ENCODE measurements at regions not wholly inside any gene's neighbourhood (a gene's known extent, or its start where the extent isn't known, plus 50 kb on each side); places are given as distances from the start of the nearest gene placed in this dataset.

DNA sequence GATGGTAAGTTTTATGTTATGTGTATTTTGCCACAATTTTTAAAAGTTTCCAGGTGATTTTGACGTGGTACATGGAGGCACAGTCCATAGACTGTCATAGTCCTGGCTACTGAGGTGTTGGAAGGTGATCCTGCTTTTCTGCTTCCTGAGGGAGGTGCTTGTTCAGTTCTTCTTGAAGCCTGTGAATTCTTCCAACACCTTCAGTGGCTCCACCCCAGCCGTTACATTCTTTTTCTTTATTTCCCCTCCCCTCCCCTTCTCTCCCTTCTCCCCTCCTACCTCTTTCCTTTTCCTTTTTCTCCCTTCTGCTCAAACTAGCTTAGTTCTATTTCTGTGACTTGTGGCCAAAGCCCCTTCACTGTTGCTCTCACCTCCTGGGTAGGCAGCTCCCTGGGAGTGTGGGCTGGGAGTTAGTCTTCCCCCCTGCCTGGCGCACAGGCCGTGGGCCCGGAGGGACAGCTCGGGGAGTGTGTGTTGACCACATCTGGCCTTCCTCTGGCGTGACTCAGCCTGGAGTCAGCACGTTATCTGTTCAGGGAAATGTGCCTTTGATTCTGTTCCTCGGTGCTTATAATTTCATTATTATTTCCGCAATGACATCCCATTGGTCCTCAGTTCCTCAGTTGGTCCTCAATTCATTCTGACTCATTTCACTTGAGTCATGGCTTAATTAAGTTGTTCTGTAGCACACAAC, 566.2 kb downstream of the TBC1D22A start:
- no peak for TF ChIP-seq PATZ1 (CRISPR knock-in tag; IDR thresholded peaks at IDR 0.05; ENCODE audit: borderline replicate concordance)
- no peak for TF ChIP-seq ISL1 (CRISPR knock-in tag; IDR thresholded peaks at IDR 0.05)
- no peak for TF ChIP-seq ZNF70 (CRISPR knock-in tag; IDR thresholded peaks at IDR 0.05)
- no peak for TF ChIP-seq ZFP3 (CRISPR knock-in tag; IDR thresholded peaks at IDR 0.05)
- no peak for TF ChIP-seq ESRRG (CRISPR knock-in tag; IDR thresholded peaks at IDR 0.05)
- TF ChIP-seq ZNF565 (CRISPR knock-in tag; conservative IDR thresholded peaks at IDR 0.05; ENCODE audit: low read depth), result no peak
- no peak for TF ChIP-seq OSR1 (CRISPR knock-in tag; IDR thresholded peaks at IDR 0.05)
- no peak for TF ChIP-seq PPARA (CRISPR knock-in tag; IDR thresholded peaks at IDR 0.05; ENCODE audit: borderline replicate concordance)
- no peak for TF ChIP-seq GLIS3 (CRISPR knock-in tag; IDR thresholded peaks at IDR 0.05)
- ATAC-seq, result peak; percentile 57

DNA sequence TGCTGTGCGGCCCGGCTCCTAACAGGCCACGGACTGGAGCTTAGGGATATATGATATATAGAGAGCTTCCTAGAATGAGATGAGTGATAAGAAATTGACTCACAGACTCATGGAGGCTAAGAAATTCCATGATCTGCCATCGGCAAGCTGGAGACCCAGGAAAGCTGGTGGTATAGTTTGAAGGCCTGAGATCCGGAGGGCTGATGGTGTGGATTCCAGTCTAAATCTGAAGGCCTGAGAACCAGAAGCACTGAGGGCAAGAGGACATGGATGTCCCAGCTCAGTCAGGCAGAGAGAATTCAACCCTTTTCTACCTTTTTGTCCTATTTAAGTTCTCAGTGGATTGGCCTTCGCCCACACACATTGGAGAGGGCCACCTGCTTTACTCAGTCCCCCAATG, 564.8 kb downstream of the TBC1D22A start:
- ATAC-seq, result no peak

DNA sequence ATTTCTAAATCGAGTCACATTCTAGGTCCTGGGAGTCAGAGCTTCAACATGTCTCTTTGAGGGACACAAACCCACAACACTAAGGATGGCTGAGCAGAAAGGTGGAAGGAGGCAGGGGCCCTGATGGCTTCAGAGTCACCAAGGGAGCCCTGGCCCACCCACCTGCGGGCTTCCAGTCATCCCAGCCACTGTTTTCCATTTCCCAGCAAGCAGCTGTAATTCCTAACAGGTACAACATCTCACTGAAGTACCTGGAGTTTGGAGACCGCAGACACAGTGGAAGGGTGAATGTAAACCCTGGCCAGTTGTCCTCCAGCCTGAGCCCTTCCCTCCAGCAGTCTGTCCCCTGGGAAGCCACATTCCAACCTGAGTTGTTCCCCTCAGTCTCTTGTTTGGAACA, 562.8 kb downstream of the TBC1D22A start:
- no peak for ATAC-seq
- TF ChIP-seq ZNF8 (CRISPR knock-in tag; IDR thresholded peaks at IDR 0.05), result no peak
- no peak for TF ChIP-seq SNAI2 (CRISPR knock-in tag; IDR thresholded peaks at IDR 0.05)
- no peak for TF ChIP-seq ZNF565 (CRISPR knock-in tag; conservative IDR thresholded peaks at IDR 0.05; ENCODE audit: low read depth)
- TF ChIP-seq OSR1 (CRISPR knock-in tag; IDR thresholded peaks at IDR 0.05), result no peak
- TF ChIP-seq ZNF70 (CRISPR knock-in tag; IDR thresholded peaks at IDR 0.05), result no peak
- TF ChIP-seq, protein P1, sequence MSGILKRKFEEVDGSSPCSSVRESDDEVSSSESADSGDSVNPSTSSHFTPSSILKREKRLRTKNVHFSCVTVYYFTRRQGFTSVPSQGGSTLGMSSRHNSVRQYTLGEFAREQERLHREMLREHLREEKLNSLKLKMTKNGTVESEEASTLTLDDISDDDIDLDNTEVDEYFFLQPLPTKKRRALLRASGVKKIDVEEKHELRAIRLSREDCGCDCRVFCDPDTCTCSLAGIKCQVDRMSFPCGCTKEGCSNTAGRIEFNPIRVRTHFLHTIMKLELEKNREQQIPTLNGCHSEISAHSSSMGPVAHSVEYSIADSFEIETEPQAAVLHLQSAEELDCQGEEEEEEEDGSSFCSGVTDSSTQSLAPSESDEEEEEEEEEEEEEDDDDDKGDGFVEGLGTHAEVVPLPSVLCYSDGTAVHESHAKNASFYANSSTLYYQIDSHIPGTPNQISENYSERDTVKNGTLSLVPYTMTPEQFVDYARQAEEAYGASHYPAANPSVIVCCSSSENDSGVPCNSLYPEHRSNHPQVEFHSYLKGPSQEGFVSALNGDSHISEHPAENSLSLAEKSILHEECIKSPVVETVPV (CRISPR knock-in tag; IDR thresholded peaks at IDR 0.05), result no peak
- TF ChIP-seq TOX (CRISPR knock-in tag; IDR thresholded peaks at IDR 0.05; ENCODE audit: borderline replicate concordance), result no peak
- no peak for TF ChIP-seq POU6F1 (CRISPR knock-in tag; IDR thresholded peaks at IDR 0.05; ENCODE audit: borderline replicate concordance, low read depth)
- TF ChIP-seq, protein P2, sequence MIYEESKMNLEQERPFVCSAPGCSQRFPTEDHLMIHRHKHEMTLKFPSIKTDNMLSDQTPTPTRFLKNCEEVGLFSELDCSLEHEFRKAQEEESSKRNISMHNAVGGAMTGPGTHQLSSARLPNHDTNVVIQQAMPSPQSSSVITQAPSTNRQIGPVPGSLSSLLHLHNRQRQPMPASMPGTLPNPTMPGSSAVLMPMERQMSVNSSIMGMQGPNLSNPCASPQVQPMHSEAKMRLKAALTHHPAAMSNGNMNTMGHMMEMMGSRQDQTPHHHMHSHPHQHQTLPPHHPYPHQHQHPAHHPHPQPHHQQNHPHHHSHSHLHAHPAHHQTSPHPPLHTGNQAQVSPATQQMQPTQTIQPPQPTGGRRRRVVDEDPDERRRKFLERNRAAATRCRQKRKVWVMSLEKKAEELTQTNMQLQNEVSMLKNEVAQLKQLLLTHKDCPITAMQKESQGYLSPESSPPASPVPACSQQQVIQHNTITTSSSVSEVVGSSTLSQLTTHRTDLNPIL (CRISPR knock-in tag; IDR thresholded peaks at IDR 0.05; ENCODE audit: low read depth), result no peak
- TF ChIP-seq PATZ1 (CRISPR knock-in tag; IDR thresholded peaks at IDR 0.05; ENCODE audit: borderline replicate concordance), result no peak
- no peak for TF ChIP-seq PPARA (CRISPR knock-in tag; IDR thresholded peaks at IDR 0.05; ENCODE audit: borderline replicate concordance)
- TF ChIP-seq BACH2 (CRISPR knock-in tag; IDR thresholded peaks at IDR 0.05; ENCODE audit: borderline replicate concordance), result no peak

More for the DNA sequence above, 564.8 kb downstream of the TBC1D22A start:
- TF ChIP-seq SNAI2 (CRISPR knock-in tag; IDR thresholded peaks at IDR 0.05) (no peak), TOX (CRISPR knock-in tag; IDR thresholded peaks at IDR 0.05; ENCODE audit: borderline replicate concordance) (no peak), ZNF565 (CRISPR knock-in tag; conservative IDR thresholded peaks at IDR 0.05; ENCODE audit: low read depth) (no peak)
- TF ChIP-seq, protein P3, sequence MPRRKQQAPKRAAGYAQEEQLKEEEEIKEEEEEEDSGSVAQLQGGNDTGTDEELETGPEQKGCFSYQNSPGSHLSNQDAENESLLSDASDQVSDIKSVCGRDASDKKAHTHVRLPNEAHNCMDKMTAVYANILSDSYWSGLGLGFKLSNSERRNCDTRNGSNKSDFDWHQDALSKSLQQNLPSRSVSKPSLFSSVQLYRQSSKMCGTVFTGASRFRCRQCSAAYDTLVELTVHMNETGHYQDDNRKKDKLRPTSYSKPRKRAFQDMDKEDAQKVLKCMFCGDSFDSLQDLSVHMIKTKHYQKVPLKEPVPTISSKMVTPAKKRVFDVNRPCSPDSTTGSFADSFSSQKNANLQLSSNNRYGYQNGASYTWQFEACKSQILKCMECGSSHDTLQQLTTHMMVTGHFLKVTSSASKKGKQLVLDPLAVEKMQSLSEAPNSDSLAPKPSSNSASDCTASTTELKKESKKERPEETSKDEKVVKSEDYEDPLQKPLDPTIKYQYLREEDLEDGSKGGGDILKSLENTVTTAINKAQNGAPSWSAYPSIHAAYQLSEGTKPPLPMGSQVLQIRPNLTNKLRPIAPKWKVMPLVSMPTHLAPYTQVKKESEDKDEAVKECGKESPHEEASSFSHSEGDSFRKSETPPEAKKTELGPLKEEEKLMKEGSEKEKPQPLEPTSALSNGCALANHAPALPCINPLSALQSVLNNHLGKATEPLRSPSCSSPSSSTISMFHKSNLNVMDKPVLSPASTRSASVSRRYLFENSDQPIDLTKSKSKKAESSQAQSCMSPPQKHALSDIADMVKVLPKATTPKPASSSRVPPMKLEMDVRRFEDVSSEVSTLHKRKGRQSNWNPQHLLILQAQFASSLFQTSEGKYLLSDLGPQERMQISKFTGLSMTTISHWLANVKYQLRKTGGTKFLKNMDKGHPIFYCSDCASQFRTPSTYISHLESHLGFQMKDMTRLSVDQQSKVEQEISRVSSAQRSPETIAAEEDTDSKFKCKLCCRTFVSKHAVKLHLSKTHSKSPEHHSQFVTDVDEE (CRISPR knock-in tag; IDR thresholded peaks at IDR 0.05), result no peak

Measured in SK-N-SH treated with all-trans-retinoic acid at 6 μM for 48 hours (cell line).